DND-41 (cell line): ENCODE measurements at regions not wholly inside any gene's neighbourhood (a gene's known extent, or its start where the extent isn't known, plus 50 kb on each side); places are given as distances from the start of the nearest gene placed in this dataset.

Experiments
- CTCF ChIP-seq: IDR thresholded peaks from 2 replicates; pipeline ENCODE4 v1.5.1; 2012; ENCODE audit warnings: borderline replicate concordance, low read length, moderate library complexity, mild to moderate bottlenecking; ENCODE audit not compliant: poor library complexity, severe bottlenecking; ENCODE audit errors: extremely low read depth
- EZH2 ChIP-seq: IDR thresholded peaks from 3 replicates; pipeline ENCODE4 v1.6.1; 2012; ENCODE audit warnings: borderline replicate concordance, low read depth, mild to moderate bottlenecking, moderate library complexity, low read length, inconsistent platforms; ENCODE audit not compliant: severe bottlenecking

GRCh38 chr14:26261368-26262122 lies 336.3 kb downstream of the NOVA1 start:
- TF ChIP-seq CTCF: no peak
- TF ChIP-seq EZH2: no peak
